ENCODE measurements at regions not wholly inside any gene's neighbourhood (a gene's known extent, or its start where the extent isn't known, plus 50 kb on each side); places are given as distances from the start of the nearest gene placed in this dataset.
"Not testable (repeated sequence)": the region's sequence is repeated elsewhere in the genome, so short reads cannot be mapped to it uniquely, and the experiment has no call there.

- not testable (repeated sequence) for TF ChIP-seq CTCF, POLR2AphosphoS5, POLR2A (IDR thresholded peaks at IDR 0.05)
Measured at GRCh38 chr17:68168273-68169164, 79.3 kb upstream of the AMZ2 start.
